ENCODE measurements at regions not wholly inside any gene's neighbourhood (a gene's known extent, or its start where the extent isn't known, plus 50 kb on each side); places are given as distances from the start of the nearest gene placed in this dataset.

GRCh38 chr10:34024282-34024681, 689.8 kb upstream of the NRP1 start:
- no peak for TF ChIP-seq POLR2A (IDR thresholded peaks at IDR 0.05; ENCODE audit: low read depth, low read length)
- TF ChIP-seq POLR2AphosphoS5 (IDR thresholded peaks at IDR 0.05; ENCODE audit: low read depth, low read length), result no peak
- no peak for TF ChIP-seq SPI1 (IDR thresholded peaks at IDR 0.05; ENCODE audit: low read depth, low read length)
- no peak for TF ChIP-seq POU2F2 (IDR thresholded peaks at IDR 0.05; ENCODE audit: low read depth, low read length)

Data from GM12891 (cell line).